Stimulated activated CD4-positive, alpha-beta T cell treated with anti-CD3 and anti-CD28 coated beads, Interleukin-2, amount 100 ng/mL, for 48 hours (primary cell): ENCODE measurements at regions not wholly inside any gene's neighbourhood (a gene's known extent, or its start where the extent isn't known, plus 50 kb on each side); places are given as distances from the start of the nearest gene placed in this dataset.
"Not testable (repeated sequence)": the region's sequence is repeated elsewhere in the genome, so short reads cannot be mapped to it uniquely, and the experiment has no call there.

Source experiments
- DNase-seq, 2 donors: peaks; one replicate each; pipeline ENCODE4 v3.0.0-alpha.2; 2020

DNA sequence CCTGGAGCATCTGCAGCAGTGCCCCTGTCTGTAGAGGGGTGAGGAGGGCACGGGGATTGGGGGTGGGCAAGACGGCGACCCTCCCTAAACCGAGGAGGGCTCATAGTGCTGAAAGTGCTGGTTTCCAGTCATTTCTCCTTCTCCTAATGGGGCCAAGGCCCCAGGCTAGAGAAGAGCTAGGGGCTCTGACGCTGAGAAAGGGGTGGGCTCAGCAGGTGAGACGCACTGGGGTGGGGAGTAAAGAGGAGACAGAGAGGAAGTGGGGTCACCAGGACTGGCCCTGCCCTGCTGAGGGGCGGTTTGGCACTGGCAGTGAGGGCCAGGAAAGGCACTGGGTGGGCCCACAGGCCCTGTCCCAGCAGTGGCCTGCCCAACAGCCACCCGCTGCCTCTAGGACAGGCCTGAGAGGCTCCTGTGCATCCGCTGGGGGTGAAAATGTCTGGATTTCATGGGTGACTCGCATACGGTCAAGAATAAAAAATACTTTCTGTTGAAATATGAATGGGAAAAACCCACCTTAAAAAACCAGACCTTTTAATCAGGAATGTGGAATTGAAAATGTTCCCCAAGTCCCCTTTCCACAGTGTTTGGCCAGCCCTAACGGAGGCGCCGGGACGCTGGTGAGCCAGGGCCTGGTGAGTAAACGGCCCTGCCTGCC is 122.4 kb upstream of the SMURF2 start:
- no peak for DNase-seq

DNA sequence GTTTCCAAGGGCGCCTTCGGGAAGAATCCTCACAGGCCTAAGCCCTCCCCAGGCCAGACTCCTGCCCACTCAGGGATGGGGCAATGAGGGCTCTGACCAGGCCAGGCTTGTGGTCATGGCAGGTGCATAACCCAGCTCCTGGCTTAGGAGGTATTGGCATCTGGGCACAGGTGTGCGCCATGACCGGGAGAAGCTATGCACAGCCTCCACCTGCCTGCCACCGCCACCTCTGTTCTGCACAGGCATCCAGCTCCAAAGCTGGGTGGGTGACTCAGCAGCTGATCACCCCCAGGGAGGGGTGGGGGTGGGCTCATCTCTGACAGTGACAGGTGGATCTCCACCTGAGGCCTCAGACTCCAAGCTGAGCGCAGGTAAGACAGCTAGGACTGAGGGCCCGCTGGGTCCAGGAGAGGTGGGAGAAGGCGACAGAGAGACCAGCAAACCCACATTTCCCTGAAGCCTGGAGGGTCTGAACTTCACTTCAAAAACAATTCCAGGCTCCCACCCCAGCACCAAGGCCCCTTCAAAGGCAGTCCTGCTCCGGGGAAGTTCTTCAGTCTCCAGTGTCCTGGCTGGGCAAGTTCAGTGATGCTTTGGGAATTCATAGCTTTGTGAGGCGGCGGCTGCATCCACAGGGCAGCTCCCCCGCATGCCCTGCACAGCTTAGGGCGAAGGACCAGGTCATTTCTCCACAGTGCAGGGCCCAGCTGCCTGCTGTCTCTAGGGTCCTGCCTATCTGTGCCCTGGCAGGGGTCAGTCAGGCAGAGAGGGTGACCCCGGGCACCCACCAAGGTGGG is 121.6 kb upstream of the SMURF2 start:
- DNase-seq: no peak

DNA sequence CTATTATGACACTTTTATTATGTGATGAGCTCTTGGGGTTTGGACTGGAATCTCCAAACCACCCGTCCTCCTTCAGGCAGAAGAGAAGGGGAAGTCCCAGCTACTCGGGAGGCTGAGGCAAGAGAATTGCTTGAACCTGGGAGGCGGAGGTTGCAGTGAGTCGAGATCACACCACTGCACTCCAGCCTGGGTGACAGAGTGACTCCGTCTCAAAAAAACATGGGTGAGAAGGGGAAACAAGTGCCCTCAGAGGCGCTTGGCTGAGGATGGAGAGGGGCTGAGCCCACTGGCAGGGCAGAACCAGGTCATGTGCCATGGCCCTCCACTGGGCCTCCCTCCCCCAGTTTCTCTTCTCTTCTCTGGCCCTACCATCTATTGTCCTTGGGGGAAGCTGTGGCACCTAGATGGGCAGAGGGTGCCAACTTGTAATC is 120.9 kb upstream of the SMURF2 start:
- DNase-seq: no peak

DNA sequence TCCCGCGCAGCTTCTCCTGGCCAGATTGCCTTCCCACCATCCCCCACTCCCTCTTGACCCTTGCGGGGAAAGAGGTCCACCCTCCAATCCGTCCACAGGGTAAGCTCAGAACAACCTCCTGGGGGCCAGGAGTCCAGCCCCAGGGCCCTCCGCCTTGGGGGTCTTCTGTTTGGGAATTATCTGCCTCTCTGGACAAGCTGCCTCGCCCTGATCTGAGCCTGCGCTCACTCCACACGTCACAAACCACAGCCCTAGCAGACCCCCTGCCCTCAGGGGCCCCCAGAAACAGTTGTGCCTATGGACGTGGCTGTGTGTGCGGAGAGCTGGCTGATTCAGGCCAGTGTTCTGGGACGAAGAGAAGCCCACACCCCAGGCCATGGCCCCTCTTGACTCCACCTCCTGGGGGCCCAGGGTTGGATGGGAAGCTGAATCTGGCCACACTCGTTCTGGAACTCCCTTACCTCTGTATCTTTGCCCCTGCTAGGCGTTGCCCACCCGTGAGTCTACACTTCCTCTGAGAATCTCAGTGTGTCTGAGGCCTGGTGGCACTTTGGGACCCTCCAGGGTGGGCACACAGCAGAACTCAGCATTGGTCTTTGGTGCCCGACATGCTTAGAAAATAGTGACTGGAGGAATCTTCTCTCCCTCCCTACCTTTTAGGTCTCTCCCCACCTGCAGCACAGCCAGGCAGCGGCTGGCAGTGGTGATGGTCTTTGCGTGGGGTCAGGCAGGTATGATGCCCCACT is 119.9 kb upstream of the SMURF2 start:
- DNase-seq: no peak

DNA sequence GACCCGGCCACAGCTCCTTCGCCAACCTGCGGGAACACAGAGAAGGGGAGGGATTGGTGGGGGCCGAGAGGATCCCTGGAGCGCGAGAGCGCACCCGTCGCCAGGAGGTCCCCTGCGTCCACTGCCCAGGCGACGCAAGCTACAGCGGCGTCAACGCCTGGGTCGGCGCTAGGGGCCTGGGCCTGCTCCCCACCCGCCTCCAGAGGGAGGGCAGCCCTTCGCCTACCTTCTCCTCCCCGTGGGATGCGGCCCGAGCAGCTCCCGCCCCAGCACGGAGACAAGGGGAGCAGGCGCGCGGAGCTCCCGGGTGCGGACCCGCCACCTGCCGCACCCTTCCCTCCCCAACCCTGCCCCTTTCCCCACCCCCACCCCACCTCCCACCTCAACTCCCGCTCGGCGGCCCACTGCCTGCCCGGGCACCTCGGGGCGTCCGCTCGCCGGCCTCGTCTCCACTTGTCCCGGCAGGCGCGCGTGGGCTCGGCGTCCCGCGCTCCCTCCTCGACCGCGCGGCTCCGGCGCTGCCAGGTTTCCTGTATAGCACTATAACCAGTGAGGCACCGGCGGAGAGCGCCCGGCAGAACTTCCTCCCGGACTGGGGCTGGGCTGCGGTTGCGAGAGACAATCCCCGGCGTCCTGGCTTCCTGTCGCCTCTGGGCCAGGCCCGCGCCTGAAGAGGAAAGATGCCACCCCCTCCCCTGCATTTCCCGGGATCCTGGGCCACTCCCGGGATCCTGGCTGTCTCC is 119.1 kb upstream of the SMURF2 start:
- DNase-seq: peak in 1 of 2 donors; percentile 34

DNA sequence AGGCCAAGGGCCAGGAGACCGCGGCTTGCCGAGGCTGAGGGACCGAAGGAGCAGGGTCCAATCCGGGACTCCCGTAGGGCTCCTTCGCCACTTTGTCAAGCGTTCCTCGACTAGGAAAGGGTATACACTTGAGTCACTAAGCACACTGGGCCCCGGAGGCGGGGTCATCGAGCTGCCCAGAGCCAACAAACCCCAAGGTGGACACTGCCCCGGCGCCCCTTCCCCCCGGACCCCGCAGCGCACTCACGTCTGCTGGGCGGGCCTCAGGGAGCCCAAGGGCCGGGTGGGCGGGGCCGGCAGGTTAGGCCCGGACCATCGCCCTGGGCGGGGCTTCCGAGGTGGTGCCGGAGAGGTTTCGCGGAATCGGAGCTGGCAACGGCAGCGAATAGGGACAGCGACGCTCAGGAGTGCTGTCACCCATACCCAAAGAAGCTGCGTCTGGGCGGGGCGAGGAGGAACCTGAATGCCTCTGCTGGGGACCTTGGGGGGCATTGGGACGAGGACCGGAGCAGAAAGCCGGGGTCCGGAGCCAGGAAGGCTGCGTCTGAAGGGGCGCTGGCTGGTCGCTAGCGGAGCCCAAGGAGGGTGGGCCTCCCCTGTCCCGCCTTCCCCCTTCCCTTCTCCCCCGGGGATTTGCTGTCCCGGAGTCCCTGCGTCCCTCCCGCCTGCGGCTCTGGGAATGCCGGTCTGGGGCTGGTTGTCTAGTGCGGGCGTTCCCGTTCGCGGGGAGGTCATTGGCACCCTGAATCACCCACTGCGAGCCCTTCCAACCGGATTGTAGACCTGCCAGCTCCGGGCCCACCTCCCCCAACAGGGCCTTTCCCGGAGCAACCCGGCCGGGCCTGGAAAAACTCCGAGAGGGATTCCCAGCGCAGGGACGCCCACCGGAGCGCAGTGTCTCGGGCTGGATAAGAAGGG is 118.2 kb upstream of the SMURF2 start:
- peak; percentile 64 to 69 for DNase-seq

DNA sequence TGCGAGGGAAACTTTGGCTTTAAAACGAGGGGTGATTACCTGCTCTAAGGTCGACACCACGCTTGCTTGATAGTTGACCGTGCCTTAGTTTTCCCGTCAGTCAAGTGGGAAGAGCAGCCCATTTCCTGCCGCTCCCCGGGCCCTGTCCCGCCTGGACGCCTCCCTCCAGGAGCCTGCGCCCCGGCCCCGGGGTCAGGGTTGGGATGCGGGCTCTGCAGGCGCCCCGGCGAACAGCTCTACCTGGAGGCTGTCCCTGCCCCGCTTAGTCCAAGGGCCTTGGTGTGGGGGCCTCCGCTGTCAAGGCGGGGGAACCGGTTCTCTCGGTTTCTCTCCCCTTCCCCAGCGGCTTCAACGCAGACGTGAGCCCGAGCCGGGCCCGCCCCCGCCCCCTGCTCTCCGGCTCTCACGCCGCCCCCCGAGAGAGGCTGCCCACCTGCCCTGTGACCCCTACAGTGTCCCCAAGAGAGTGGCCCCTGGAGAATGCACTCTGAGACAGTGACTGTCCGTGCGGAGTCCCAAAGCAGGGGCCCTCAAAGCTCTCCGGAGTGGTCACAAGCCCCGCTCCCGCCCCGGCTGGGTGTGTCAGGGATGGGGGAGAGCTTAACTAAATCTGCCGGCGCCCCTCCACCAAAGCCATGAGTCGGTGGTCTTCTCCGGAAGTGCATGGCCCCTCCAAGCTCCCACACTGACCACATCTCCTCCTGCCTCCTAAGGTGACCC is 117.4 kb upstream of the SMURF2 start:
- DNase-seq: no peak

DNA sequence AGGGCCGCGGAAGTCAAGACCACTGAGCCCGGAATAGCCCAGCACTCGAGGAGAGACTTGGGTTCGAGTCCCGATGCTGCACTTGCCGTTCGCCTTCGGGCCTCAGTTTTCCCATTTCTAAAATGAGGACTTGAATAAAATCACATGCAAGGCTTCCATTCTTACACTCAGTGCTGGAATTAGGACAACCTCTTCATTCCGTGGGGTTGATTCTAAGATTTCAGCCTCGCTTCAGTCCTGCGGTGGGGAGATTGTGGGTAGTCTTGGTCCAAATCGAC is 116.9 kb upstream of the SMURF2 start:
- DNase-seq: not testable (repeated sequence)

DNA sequence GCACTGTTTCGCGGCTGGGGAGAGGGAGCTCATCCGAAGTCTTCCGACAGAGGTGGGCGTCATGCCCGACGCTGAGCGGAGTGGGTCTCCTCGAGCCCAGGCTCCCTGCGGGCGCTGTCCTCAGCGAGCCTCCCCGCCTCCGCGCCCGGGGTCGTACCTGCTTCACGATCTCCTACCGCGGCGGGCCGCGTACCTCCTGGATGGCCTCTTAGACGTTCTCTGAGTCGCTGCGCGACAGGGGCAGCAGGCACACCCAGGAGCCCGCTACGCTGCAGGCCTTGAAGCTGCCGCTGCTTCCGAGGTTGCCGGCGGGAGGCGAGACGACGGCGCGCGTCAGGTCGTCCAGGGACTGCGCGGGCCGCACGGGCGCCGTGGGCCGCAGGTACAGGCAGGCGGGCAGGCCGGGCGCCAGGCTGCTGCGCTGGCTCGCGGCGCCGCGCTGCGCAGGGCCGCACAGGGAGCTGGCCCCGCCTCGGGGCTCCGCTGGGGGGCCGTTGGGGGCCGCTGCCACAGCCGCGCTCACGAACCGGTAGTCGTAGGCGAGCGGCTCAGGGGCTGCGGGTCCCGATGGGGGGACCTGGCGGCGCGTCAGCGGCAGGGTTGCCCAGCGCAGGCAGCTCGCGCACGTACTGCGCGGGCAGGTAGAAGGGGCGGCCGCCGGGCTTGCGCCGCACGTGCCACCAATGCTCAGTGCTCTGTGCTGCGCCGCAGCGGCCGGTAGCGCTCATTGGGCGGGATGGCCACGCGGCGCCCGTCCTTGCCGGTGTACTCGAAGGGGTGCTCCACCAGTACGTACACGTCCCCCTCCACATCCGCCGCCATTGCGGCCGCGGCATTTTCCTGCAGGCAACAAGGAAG is 116.4 kb upstream of the SMURF2 start:
- no peak for DNase-seq

DNA sequence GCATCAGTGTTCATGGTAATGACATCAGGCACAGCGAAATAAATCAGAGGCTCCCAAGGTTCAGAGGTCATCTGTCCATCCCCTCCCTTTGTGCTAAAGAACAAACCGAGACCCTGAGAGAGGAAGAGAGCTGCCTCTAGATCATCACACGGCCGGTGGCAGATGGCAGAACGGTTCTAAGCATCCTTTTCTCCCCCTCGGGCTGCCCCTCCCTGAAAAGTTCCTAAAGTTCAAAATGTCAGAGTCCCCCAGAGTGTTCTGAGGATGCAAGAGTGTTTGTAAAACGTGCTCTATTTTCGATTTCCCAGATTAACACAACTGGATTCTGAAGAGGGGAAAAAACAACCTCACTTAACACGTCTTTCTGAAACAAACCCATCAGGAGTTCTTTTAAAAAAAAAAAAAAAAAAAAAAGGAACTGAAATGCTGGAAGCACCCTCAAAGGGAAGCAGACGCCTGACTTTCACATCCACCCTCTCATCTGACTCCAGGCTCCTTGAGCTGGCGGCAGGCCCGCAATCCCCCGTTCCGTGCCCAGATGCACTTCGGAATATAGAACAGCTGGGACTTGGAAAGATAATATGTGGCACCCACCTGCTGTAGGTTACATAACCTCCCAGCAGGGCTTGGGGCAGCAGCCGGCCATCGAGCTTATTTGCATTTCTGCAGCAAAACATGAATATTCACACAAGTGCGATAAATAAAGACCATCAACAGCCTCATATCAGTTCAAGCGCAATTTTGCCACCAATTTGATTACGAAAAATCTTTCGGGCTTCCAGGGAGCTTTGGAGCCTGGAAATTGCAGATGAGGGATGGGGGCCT is 115.5 kb upstream of the SMURF2 start:
- no peak for DNase-seq

DNA sequence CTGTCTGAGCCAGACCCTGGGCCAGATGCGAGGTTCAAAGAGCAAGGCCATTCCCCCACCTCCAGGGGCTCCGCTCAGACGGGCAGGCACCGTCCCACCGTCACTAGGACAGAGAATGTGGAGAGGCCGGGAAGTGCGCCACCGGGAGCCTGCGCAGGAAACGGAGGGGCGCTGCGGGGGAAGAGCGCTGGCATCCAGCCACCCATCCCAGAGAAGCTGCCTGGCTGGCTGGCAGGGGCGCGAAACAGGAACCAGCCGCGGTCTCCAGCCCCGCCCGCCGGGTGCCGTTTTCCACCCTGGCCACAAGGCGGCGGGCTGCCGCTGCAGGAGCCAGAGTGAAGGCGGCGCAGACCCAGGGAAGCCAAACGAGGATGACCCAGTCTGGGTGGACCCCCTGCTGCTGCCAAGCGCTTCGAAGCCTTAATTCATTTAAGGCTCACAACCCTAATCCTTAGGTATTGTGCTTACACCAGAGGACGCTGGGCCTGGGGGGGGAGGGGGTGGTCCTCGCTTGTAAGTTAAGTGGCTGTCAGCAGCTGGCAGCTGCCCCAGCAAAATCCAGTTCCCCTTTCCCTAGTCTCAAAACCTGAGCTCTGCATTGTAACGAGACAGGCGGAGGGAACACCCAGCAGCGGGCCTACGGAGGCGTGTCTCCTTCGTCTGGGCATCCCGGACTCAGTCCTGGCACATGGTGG is 114.8 kb upstream of the SMURF2 start:
- peak; percentile 70 to 80 for DNase-seq

DNA sequence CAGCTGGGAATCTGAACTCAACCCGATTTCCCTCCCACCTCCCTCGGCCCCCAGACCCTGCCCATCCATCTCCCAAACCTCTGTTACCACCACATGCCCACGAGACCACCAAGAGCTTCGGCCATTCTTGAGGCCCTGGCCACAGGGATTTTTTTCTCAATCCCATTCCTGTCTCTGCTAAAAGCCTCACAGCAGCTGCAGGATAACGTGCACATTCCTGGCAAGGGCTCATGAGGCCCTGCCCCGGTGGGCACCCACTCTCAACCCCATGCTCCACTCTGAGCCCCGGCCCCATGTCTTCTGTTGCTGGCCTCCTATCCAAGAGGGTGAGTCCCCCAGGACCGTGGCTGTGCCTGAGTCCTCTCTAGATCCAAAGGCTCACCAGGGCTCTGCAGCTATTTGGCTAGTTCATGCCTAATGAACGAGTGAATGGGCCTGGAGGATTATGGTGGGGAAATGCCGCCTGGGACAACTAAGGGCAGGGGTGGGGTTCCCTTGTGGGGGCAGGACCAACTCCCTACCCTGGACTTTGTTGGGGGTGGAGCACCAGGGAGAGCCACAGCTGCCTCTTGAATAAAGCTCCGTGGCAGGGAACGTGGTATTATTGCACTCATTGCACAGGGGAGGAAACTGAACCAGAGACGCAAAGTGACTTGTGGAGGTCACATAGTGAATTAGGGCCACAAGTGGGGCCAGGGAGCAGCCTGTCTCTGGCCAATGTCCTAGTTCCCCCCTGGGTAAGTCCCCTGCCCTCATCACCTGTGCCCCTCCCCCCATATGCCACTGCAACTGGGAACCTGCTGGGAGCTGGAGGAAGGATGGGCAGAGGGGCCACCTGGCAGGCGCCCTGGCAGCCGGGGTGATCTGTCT is 113.8 kb upstream of the SMURF2 start:
- DNase-seq: no peak

DNA sequence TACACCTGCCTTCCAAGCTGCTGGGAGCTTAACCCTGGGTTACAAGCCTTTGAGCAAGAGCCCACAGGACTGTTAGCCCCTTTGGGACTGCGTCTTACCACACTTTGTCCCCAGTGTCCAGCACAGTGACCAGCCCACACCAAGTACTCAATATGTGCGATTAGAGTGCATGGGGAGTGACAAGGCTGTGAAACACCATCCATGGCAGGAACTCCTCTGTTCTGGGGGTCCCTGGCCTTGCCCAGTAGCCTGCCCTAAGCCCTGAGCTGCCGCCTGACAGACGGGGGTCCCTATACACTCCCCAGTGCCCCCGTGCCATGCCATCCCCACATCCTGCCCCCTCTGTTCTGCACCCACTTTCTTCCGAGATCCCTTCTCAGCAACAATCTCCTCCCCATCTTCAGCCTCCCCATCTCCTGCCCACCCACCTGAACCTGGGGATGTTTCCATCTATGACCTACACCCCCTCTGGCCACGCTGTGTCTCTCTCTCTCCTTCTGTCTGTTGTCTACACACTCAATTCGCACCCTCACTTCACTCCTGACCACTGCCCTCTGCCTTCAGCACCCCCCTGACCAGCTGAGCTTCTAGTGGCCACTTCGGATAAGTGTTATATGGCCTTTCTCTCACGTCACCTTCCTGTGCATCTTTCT is 112.9 kb upstream of the SMURF2 start:
- DNase-seq: no peak

DNA sequence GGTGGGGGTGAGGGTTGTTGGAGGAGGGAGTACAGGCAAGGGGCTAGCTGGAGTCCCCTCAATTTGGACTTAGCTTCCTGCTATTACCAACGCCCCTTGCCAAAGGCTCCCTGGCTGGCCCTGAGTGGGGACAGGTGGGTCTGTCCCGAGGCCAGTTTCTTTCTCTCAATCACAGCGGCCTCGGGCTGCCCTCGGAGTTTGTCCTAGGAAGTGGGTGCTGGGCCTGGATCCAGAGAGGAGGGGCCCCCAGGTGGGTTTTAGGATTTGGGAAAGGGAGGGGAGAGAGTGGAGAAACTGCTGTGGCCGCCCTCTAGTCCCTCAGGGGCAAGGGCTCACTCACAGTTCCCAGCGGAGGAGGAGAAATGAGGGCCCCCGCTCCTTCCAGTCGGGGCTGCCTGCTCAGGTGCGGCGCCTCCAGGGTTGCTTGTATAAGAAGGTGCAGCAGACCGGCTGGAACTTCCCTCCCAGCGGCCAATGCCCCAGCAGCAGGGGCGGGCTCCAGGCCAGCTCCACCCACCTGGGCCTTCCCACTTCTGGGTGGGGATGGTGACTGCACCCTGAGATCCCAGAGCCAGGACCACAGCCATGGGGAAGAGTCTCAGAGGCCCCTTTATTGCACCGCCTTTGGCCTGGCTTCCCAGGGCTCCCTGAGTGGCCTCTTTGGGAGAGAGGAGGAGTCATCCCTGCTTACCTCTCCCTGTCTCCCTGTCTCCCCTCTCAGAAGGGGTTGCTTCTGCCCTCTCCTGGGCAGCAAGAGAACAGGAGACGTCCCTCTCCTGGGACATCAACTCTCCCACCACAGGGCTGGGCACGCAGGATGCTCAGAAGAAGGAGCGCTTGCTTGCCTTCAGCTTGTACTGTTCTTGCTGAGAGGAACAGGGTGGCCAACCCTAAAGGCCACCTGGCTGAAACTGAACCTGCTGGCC is 112.0 kb upstream of the SMURF2 start:
- DNase-seq: no peak

DNA sequence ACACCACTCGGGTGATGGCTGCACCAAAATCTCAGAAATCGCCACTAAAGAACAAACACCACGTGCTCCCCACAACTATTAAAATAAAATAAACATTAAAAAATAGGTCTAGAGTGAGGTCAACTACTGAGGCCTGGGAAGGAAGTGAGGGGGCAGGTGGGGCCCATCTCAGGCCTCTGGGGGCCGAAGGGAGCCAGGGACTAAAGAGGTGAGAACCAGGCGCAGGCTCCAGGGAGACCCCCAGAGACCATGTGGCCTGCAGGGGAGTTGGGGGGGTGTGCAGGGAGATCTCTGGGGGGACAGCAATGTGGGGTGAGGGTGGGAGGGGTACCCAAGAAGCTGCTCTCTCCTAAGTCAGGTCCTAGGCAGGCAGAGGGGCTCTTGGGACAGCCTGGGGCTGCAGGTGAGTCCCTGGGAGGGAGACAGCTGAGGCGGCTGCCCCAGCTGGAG is 111.3 kb upstream of the SMURF2 start:
- DNase-seq: no peak

DNA sequence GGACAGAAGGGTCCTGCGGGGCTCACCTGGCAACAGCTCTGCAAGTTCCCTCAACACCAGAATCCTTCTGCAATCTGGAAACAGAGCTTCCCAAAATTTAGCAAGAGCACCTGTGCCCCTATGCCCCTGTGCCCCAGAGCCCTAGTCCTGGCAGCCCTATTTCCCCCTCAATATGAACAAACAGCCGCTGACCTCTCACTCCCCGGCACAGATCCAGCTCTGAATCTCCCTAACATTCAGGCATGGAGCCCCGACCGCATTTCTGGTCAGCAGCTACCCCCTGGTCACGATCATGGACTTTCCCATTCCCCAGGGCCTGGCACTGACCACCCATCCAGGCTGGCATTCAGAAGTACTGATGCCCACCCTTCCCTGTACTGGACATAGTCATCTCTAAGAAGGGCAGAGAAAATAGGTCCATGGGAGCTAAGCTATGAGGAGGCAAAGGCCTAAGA is 110.8 kb upstream of the SMURF2 start:
- DNase-seq: no peak
